ENCODE measurements at regions not wholly inside any gene's neighbourhood (a gene's known extent, or its start where the extent isn't known, plus 50 kb on each side); places are given as distances from the start of the nearest gene placed in this dataset.

DNA sequence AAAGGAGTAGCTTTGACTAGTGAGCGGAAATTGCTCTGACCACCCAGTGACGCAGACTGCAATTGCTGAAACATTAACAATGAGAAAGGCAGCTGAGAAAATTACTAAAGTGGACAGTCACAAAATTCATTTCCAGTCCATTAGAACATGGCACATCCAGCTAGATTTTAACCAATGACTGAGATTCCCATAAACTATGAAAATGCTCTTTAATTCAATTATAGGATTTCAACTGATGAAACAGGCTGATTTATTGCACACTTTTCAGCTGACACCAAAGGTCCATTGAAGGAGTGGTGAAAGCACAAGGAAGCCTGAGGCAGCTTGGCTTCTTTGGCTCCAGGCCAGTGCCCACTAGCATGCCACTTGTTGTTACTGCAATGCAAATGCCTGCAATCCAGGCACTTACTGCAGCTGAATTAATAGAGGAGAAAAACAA, 933.4 kb downstream of the SLITRK6 start:
- TF ChIP-seq POLR2A (IDR thresholded peaks at IDR 0.05) = no peak
- TF ChIP-seq, protein P1, sequence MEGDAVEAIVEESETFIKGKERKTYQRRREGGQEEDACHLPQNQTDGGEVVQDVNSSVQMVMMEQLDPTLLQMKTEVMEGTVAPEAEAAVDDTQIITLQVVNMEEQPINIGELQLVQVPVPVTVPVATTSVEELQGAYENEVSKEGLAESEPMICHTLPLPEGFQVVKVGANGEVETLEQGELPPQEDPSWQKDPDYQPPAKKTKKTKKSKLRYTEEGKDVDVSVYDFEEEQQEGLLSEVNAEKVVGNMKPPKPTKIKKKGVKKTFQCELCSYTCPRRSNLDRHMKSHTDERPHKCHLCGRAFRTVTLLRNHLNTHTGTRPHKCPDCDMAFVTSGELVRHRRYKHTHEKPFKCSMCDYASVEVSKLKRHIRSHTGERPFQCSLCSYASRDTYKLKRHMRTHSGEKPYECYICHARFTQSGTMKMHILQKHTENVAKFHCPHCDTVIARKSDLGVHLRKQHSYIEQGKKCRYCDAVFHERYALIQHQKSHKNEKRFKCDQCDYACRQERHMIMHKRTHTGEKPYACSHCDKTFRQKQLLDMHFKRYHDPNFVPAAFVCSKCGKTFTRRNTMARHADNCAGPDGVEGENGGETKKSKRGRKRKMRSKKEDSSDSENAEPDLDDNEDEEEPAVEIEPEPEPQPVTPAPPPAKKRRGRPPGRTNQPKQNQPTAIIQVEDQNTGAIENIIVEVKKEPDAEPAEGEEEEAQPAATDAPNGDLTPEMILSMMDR (IDR thresholded peaks at IDR 0.05) = no peak
- no peak for TF ChIP-seq POLR2AphosphoS5 (IDR thresholded peaks at IDR 0.05)
